Mucosa of descending colon (tissue), 3 donors: ENCODE measurements at regions not wholly inside any gene's neighbourhood (a gene's known extent, or its start where the extent isn't known, plus 50 kb on each side); places are given as distances from the start of the nearest gene placed in this dataset.

Experiments used
- ATAC-seq: fragments of 200-7000 bp; cut with Tn5 transposase; one replicate; pipeline ENCODE4 v1.9.1; 2020; ENCODE audit warnings: mild to moderate bottlenecking, moderate library complexity
- DNase-seq, 3 donors: peaks; one replicate each; pipeline ENCODE4 v3.0.0-alpha.2; 2020
- H3K36me3 ChIP-seq: fragments of 200-600 bp; one replicate; pipeline ENCODE4 v1.8.0; 2021; ENCODE audit warnings: low read depth, mild to moderate bottlenecking
- H3K4me1 ChIP-seq: fragments of 200-600 bp; one replicate; pipeline ENCODE4 v1.8.0; 2021; ENCODE audit warnings: low read depth, mild to moderate bottlenecking
- H3K4me3 ChIP-seq: fragments of 200-600 bp; one replicate; pipeline ENCODE4 v1.8.0; 2021; ENCODE audit warnings: mild to moderate bottlenecking
- H3K9me3 ChIP-seq: fragments of 200-600 bp; one replicate; pipeline ENCODE4 v1.8.0; 2021; ENCODE audit warnings: mild to moderate bottlenecking
- intact Hi-C, 2 donors: fragments of 100-400 bp; cut with DNase I in 1 of 2; cut with micrococcal nuclease in 1 of 2; formaldehyde crosslinking; loops; one replicate each; pipeline versions ENCODE4 v1.11.0 to v1.11.1; 2022; cut with DNase I, micrococcal nuclease
- TF ChIP-seq, protein P1 (sequence below): fragments of 200-600 bp; IDR thresholded peaks from one replicate; pipeline ENCODE4 v1.8.0; 2022; ENCODE audit warnings: antibody characterized with exemption, mild to moderate bottlenecking
- donor health status: DM: no; HTN: no; CAD: no; lungs with moderate emphysema.
- donor health status: DM: no; HTN: no; CAD: no.
- donor health status: DM: no; HTN: yes; CAD: no.

GRCh38 chr15:97691799-97692198, 268.7 kb upstream of the ARRDC4 start:
- H3K4me3 ChIP-seq, result no peak overlapping the region
- ATAC-seq (peak; percentile 92), DNase-seq (peak in 1 of 3 donors; percentile 9)
- intact Hi-C loops, result no loop called here
- H3K4me1 ChIP-seq, result no peaks in the 10 kb centered on the region
- TF ChIP-seq, protein P1, sequence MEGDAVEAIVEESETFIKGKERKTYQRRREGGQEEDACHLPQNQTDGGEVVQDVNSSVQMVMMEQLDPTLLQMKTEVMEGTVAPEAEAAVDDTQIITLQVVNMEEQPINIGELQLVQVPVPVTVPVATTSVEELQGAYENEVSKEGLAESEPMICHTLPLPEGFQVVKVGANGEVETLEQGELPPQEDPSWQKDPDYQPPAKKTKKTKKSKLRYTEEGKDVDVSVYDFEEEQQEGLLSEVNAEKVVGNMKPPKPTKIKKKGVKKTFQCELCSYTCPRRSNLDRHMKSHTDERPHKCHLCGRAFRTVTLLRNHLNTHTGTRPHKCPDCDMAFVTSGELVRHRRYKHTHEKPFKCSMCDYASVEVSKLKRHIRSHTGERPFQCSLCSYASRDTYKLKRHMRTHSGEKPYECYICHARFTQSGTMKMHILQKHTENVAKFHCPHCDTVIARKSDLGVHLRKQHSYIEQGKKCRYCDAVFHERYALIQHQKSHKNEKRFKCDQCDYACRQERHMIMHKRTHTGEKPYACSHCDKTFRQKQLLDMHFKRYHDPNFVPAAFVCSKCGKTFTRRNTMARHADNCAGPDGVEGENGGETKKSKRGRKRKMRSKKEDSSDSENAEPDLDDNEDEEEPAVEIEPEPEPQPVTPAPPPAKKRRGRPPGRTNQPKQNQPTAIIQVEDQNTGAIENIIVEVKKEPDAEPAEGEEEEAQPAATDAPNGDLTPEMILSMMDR, result no peak
- no peaks in the 10 kb centered on the region for H3K36me3 ChIP-seq
- no peaks in the 10 kb centered on the region for H3K9me3 ChIP-seq

DNA sequence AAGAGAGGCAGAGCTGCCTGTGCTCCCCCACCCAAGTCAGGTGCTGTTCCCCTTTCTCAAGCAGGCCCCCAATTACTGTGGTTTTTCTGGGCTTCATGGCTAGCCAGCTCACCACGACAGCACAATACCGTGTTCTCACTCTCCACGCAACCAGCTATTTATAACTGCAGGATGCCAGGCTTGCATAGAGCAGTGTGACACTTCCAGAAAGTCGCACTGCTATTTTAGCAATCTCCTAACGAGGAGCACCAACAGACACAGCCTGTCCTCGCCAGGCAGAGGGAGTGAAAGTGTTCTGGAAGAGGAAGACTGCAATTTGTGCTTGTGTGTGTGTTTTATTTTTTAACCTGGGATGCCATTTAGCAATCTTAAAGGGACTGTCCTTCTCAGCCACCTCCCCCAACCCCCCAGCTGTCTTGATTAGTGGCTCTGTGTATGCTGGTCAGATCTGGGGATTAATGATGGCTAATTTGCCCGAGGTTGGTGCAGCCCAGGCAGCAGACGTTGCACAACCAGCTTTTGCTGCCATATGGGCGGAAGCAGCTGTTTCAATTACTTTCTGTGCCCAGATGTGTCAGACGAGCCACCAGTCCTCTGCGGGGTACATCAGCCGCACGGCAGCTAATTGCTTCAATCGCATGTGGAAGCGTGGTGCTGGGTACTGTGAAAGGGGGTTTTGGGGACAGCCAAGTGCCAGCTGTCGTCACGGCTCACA, 268.0 kb upstream of the ARRDC4 start:
- H3K9me3 ChIP-seq, result no peaks in the 10 kb centered on the region
- ATAC-seq (peak; percentile 7), DNase-seq (no peak)
- H3K36me3 ChIP-seq, result no peaks in the 10 kb centered on the region
- H3K4me3 ChIP-seq, result no peak overlapping the region
- TF ChIP-seq, protein P1, result no peak
- intact Hi-C loops, result no loop called here
- H3K4me1 ChIP-seq, result no peaks in the 10 kb centered on the region

- intact Hi-C loops, result no loop called here
- Histone ChIP-seq H3K9me3 (no peaks in the 10 kb centered on the region), H3K4me3 (no peak overlapping the region), H3K36me3 (no peaks in the 10 kb centered on the region), H3K4me1 (no peaks in the 10 kb centered on the region)
- TF ChIP-seq, protein P1, result no peak
- ATAC-seq, result no peak
- DNase-seq, result no peak
Observed at GRCh38 chr15:97694456-97694855, 266.0 kb upstream of the ARRDC4 start.

DNA sequence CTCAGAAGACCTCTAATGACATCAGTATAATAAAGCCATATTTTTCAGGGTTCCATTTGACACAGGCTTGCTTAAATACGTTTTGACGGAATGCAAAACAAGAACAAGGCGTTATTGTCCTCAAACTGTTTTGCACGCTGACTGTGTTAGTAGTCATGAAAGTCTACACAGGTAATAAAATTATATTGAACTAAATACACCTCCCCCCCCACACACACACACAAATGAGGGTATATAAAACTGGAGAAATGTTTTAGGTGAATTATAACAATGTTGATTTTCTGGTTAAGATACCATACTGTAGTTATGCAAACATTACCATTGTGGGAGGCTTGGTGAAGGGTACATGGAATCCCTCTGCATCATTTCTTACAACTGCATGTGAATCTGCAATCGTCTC, 257.1 kb upstream of the ARRDC4 start:
- intact Hi-C loops, result no loop called here
- Histone ChIP-seq H3K4me1 (peaks cover 14% of the 10 kb centered on the region), H3K4me3 (no peak overlapping the region), H3K36me3 (no peaks in the 10 kb centered on the region), H3K9me3 (no peaks in the 10 kb centered on the region)
- TF ChIP-seq, protein P1, result no peak
- ATAC-seq, result peak; percentile 61
- peak in 1 of 3 donors; percentile 55 for DNase-seq

GRCh38 chr15:97706059-97706458, 254.4 kb upstream of the ARRDC4 start:
- peak in 2 of 3 donors; percentile 47 to 58 for DNase-seq
- H3K4me3 ChIP-seq, result no peak overlapping the region
- H3K36me3 ChIP-seq, result no peaks in the 10 kb centered on the region
- no peaks in the 10 kb centered on the region for H3K9me3 ChIP-seq
- peak; percentile 92 for ATAC-seq
- TF ChIP-seq, protein P1, result no peak
- intact Hi-C loops, result no loop called here
- H3K4me1 ChIP-seq, result peaks cover 21% of the 10 kb centered on the region

DNA sequence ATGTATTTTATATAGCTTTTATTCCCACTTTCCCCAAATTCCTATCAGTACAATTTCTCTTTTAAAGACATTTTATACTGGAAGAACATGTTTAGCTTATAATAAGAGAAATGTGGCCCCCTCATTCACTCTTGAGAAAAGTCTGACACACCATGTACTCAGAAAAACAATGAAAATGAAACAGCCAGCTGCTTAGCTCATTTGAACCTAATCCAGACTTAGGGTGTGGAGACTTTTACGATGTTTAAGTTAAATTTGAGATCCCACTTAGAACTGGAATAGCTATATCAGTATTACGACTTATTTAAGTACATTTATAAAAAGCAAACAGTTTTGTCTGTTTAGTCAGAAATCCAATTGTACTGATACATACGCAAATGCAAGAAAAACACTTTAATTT, 252.3 kb upstream of the ARRDC4 start:
- no peak for DNase-seq
- H3K4me1 ChIP-seq, result peaks cover 21% of the 10 kb centered on the region
- ATAC-seq, result peak; percentile 50
- H3K36me3 ChIP-seq, result no peaks in the 10 kb centered on the region
- H3K9me3 ChIP-seq, result no peaks in the 10 kb centered on the region
- intact Hi-C loops, result no loop called here
- no peak overlapping the region for H3K4me3 ChIP-seq
- TF ChIP-seq, protein P1, result no peak
